ENCODE measurements at regions not wholly inside any gene's neighbourhood (a gene's known extent, or its start where the extent isn't known, plus 50 kb on each side); places are given as distances from the start of the nearest gene placed in this dataset.

GRCh38 chr11:129320494-129320893 lies 55.2 kb upstream of the BARX2 start:
- TF ChIP-seq CTCF (IDR thresholded peaks at IDR 0.05) (no peak), POLR2A (IDR thresholded peaks at IDR 0.05) (no peak)

Measured in Peyer's patch (tissue), 4 donors.